ENCODE measurements at regions not wholly inside any gene's neighbourhood (a gene's known extent, or its start where the extent isn't known, plus 50 kb on each side); places are given as distances from the start of the nearest gene placed in this dataset.
"Not testable (repeated sequence)": the region's sequence is repeated elsewhere in the genome, so short reads cannot be mapped to it uniquely, and the experiment has no call there.

DNA sequence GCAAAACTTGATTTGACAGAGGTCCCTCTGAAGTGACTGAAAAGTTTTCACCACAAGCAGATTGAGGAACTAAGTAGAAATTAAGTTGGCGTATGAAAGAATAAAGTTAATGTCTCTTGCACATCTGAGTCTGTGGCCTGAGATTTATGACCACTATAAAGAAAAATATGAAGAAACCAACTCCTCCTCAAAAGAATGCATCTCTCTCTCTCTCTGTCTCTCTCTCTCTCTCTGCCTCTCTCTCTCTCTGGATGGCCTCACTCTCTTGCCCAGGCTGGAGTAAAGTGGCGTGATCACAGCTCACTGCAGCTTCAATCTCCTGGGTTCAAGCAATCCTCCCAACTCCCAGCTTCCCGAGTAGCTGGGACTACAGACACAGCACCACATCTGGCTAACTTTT is 55.2 kb downstream of the RPL22L1 start:
- DNase-seq, result no peak

DNA sequence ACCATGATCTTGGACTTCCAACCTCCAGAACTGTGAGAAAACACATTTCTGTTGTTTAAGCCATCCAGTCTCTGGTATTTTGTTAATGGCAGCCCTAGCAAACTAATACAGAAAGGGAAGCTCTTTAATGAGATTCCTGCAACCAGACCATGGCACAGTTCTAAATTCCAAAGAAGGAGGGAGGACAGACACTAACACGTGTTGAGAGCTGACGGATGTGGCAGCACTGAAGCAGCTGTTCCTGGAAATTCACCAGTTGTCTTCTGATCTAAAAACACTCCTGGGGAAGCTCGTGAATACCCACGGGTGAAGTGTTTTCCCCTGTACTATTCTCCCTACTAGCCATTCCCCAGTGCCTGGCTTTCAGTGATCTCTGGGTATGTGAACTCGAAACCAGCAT is 56.7 kb downstream of the RPL22L1 start:
- no peak for DNase-seq

DNA sequence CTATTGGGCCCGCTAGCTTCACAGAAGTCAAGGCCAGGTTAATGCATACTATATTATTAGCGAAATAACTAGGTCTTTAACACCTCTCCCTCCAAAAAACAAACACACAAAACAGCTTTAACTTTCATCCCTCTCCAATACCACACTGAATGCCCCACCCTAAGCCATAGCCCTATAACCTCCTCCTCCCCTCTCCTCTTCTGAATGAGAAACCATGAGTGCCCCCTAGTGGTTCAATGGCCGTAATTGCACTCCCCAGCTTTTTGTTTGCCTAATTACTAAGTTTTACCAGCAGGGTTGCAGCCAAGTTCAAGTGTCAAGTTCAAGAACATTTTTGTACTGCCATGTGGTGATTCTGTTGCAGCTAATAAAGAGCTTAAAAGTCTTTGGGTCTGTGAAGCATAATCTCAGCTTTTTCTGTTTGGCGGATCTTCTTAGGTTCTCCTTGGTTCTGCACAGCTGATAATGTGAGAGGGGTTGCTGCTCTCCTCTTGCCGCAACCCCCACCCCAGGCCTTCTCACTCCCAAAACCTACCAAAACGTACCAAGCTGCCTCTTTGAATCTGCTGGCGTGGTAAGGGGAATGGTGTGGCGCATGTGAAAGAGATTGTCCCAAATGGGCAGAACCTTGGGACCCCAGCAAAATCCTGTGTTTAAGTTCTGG is 57.9 kb downstream of the RPL22L1 start:
- DNase-seq, result peak; percentile 52

DNA sequence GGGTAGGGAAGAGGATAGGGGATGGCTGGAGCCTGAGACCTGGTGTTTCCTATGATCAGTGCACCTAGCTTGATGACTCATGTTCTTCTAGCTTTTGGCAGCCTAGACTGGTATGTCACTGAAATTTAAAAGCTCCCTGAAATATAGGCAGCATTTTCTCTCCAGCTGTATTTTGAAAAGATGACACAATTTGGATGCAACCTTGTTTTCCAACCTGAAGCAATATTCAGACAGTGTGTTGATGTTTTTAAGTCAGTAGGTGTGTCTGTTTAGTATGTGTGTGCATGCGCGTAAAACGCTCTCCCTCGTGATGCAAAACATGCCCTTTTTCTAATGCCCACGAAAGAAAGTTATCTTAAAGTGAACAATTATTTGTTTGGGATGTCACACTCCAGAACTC is 58.5 kb downstream of the RPL22L1 start:
- DNase-seq, result no peak

DNA sequence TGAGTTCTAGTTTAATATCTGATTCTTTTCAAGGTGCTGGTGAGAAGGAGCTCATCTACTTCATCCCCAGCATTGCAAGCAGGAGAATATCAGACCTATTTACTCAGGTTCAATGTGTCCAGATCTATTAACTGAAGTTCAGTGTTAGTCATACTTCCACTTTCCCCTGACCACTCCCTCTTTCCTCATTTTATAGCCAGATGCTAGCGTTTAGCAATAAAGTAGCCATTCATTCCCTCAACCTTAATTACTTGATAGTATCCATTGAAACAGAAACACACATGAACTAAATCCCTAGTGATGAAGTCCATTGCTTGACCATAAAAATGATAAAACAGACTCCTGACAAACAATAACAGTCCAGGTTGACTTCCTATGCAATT is 60.0 kb downstream of the RPL22L1 start:
- no peak for DNase-seq

DNA sequence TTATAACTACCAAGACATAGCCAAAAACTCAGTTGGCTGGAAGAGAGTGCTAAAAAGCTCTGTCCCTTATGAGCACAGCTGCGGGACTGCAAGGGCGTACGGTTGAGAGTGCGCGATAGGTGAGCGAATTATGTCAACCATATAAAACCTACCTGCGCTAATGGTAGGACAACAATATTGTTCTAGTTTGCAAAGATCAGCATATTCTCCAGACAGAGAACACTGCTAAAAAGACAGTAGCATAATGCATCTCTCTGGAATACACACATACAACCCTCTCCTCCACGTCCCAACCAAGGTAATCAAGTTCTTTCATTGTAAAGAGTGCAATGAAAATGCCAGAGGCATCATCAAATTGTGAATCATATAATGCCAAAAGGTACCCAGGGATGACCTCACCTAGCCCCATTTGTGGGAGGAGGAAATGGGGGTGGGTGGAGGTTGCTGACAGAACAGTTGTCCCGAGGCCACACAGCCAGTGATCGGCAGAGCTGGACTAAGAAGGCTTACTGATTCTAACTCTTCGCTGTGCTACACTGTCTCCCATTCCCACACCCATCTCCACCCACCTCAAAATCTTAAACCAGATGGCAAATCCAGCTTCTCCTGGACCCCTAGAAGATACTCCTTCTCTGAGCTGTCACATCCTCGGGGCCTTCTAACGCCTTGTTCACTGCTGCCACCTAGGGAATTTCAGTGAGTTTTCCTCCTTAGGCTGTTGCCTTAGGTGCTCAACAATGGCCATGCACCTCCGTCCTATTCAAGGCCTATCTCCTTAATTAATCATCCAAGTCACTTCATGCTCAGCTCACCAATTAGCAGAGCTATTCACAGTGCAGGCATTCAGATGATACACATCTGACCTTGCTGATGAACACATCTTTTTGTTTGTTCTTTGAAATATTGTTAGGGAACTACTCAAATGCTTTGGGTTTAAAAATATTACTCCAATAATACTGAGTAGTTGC is 60.7 kb downstream of the RPL22L1 start:
- DNase-seq, result peak; percentile 24

DNA sequence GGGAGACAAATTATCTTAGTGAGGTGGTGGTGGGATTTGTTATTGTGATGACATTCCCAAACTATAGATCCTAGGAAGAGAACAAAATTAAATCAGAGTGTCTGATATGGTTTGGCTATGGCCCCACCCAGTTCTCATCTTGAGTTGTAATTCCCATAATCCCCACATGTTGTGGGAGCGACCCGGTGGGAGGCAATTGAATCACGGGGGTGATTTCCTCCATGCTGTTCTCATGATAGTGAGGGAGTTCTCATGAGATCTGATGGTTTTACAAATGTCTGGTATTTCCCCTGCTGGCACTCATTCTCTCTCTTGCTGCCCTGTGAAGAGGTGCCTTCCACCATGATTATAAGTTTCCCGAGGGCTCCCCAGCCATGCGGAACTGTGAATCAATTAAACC is 62.0 kb downstream of the RPL22L1 start:
- DNase-seq, result no peak

DNA sequence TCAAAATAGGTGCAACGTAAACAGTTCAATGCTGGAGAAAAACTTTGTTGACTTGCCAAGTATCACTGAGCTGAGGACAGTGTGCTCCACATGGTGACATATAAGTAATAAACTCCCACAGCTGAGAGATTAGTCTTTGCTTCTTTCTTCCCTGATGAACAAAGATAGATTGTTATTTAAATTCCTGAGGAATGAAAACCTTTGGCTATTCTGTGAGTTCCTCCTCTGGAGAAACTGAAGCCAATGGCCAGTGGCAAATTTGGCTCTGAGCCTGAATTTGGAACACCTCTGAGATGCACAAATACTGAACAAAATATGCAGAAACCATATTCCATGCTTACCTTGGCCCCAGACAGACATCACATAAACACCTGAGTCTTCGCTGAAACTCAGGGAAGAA is 63.3 kb downstream of the RPL22L1 start:
- DNase-seq, result no peak

DNA sequence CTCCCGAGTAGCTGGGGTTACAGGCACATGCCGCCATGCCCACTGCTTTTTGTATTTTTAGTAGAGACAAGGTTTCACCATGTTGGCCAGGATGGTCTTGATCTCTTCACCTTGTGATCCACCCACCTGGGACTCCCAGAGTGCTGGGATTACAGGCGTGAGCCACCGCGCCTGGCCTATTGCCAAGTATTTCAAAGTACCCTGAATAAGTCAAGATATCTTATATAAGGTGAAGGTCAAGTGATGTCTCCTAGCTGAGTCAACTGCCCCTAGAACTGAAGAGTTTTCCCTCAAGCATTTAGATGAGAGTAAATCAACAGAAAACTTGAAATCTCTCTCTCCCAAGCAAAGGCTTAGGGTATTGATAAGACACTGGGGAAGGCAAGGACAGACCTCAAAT is 63.9 kb downstream of the RPL22L1 start:
- no peak for DNase-seq

DNA sequence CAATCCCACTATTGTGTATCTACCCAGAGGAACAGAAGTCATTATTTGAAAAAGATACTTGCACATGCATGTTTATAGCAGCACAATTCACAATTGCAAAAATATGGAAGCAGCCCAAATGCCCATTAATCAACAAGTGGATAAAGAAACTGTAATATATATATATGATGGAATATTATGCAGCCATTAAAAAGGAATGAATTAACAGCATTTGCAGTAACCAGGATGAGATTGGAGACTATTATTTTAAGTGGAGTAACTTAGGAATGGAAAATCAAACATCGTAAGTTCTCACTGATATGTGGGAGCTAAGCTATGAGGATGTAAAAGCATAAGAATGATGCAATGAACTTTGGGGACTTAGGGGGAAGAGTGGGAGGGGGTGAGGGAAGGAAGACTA is 64.7 kb downstream of the RPL22L1 start:
- DNase-seq, result not testable (repeated sequence)

DNA sequence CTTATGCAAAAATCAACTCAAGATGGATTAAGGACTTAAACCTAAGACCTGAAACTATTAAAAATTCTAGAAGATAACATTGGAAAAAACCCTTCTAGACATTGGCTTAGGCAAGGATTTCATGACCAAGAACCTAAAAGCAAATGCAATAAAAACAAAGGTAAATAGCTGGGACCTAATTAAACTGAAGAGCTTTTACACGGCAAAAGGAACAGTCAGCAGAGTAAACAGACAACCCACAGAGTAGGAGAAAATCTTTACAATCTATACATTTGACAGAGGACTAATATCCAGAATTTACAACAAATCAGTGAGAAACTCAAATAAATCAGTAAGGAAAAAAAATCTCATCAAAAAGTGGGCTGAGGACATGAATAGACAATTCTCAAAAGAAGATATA is 65.4 kb downstream of the RPL22L1 start:
- not testable (repeated sequence) for DNase-seq

DNA sequence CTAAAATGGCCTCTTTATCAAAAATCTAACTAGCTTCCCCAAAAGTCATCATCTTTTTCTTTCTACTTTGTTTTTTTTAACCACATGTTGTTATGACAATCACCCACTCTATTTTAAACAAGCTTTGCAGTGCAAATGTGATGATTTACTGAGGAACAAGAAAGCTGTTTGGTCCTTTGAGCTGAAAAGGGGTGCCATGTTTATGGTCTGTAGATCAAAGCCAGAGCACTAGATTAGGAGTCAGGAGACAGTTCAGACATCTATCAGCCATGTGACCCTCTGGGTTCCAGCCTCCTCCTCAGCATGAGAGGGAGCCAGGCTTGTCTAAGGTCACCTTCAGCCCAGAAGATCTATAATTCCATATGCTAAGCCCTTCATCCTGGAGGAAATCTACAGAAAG is 65.9 kb downstream of the RPL22L1 start:
- no peak for DNase-seq

DNA sequence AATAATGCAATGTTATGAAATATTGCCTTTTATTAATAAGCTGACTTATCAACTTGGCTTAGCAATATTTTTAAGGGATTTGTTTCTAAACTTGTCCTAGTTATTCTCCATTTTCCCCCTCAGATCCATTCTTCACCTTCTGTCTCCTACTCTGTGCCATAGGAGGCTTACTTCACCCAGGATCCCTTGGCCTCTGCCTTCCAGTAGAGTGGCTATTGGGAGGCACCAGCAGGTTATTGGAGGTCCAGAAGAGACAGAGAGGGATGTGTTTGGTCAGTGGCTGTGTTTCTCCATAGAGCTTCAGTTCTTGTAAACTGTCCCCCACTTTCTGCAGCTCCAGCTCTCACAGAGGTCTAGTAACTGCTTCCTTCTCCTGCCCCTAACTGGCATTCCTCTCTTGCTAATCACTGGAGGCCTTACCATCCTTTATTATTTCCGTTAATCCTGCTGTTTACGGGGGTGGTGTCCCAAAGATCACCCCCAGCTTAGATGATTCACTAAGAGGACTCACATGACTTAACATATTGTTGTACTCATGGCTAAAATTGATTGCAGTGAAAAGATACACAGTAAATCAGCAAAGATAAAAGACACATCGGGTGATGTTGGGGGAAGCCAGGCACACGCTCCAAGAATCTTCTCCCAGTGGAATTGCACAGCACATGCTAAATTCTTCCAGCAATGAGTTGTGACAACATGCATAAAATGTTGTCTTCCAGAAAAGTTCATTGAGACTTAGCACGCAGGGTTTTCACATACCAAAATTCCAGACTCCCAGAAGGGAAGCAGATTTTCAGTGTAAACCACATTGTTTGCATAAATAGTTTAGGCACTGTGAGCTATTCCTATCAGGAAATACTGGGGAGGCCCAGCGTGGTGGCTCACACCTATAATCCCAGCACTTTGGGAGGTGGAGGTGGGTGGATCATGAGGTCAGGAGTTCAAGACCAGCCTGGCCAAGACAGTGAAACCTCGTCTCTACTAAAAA is 67.5 kb downstream of the RPL22L1 start:
- no peak for DNase-seq

DNA sequence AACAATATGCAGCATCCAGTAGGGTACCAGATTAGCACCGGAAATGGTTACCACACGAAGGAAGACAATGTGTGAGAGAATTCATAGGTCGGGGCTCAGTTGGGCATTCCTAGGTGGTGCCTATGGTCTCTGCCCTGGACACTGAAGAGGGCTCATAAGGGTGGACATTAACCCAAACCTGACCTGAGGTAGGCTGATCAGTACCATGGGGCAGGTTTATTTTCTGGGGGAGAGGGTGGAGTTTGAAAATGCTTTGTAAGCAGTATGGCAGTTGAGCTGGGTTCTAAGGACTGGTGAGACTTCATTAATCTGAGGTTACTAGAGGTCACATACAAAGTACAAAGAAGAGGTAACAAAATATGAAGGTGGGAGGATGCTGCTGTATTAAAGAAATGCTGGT is 68.4 kb downstream of the RPL22L1 start:
- DNase-seq, result no peak

DNA sequence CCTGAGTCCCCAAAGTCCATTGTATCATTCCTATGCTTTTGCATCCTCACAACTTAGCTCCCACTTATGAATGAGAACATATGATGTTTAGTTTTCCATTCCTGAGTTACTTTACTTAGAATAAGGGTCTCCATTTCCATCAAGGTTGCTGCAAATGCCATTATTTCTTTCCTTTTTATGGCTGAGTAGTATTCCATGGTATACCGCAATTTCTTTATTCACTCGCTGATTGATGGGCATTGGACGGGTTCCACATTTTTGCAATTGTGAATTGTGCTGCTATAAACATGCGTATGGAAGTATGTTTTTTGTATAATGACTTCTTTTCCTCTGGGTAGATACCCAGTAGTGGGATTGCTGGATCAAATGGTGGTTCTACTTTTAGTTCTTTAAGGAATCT is 69.7 kb downstream of the RPL22L1 start:
- not testable (repeated sequence) for DNase-seq

DNA sequence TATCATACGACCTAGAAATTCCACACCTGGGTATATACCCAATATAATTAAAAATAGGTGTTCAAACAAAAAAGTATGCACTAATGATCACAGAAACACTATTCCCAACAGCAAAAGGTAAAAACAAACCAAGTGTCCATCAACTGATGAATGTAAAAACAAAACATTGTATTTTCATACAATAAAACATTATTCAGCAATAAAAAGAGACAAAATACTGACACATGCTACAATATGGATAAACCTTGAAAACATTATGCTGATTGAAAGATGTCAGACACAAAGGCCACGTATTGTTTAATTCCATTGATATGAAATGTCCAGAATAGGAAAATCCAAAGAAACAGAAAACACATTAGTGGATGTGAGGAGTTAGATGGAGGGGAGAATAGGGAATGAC is 71.0 kb downstream of the RPL22L1 start:
- no peak for DNase-seq

DNA sequence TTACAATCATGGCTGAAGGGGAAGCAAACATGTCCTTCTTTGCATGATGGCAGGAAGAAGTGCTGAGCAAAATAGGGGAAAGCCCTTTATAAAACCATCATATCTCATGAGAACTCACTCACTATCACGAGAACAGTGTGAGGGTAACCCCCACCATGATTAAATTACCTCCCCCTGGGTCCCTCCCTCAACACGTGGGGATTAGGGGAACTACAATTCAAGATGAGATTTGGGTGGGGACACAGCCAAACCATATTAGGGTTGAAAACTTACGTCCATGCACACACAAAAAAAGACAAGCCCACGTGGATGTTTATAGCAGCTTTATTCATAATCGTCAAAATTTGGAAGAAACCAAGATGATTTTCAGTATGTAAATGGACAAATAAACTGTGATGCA is 72.3 kb downstream of the RPL22L1 start:
- no peak for DNase-seq

DNA sequence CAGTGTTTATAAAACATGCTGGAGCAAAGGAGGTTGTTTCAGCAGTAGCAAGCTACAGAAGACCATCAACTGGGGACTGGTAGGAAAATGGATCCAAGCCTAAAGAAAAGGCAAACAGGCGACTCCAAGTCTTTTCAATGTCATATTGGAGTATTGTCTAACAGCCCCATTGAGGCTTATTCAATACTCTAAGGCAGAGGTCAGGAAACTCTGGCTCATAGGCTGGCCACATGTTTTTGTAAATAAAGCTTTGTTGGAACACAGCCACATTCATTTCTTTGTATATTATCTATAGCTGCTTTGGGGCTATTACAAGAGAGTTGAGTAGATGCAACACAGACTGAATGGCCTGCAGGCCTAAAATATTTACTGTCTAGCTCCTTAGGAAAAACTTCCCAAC is 77.5 kb downstream of the RPL22L1 start:
- DNase-seq, result no peak

DNA sequence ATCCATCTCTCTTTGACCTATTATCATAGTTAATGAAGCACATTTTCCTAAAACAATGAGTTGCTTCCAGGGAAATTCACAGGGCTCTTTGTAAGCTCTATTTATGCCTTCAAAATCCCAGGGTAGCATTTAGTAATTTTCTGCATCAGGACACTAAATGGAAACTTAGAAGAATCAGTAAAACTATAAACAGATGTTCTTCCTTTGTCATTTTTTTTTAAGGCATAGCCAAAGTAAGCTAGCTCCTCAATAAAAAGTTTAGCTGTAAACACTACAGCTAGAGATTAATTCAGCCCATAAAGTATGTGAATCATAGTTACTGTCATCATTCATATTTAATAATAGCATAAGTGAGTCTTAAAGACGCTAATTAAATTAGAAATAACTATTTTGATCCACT is 79.3 kb downstream of the RPL22L1 start:
- no peak for DNase-seq

DNA sequence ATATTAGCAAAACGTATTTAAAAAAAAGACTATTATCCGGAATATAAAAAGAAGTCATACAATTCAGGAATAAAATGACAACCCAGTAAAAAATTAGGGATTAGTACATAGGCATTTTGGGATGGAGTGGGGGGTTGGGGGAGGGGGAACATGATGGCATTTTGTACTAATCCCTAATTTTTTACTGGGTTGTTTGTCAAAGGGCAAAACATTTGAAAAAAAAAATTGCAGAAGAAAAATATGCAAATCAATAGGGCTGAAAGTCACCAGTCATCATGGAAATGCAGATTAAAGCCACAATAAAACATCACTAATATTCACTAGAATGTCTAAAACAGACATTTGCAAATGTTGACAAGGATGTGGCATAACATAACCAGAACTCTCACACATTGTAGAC is 82.5 kb downstream of the RPL22L1 start:
- DNase-seq, result no peak

DNA sequence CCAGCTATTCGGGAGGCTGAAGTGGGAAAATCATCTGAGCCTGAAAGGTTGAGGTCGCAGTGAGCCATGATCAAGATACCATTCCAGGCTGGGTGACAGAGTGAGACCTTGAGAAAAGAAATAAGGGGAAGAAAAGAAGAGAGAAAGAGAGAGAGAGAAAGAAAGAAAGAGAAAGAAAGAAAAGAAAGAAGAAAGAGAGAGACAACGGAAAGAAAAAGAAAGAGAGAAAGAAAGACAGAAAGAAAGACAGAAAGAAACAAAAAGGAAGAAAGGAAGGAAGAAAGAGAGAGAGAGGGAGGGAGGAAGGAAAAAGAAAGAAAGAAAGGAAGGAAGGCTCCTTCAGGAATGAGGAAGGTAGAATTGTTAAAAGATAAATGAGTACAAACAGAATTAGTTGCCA is 84.5 kb downstream of the RPL22L1 start:
- DNase-seq, result no peak

DNA sequence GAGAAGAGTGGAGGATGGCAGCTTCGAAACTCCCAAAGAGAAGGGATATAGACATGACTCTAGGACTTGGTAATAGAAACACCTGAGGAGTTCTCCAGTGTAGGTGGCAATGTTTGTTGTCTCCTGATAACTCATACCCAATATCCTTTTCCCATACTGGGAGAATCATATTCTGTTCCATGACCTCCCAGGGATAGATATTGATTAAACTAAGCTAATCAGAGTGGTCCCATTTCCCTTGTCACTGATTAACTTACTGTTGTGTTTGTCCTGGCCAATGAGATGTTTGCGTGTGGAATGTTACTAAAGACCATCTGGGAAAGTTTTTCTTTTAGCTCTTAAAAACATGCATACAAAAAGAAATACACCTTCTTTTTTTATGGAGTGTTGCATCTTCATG is 85.6 kb downstream of the RPL22L1 start:
- DNase-seq, result no peak

DNA sequence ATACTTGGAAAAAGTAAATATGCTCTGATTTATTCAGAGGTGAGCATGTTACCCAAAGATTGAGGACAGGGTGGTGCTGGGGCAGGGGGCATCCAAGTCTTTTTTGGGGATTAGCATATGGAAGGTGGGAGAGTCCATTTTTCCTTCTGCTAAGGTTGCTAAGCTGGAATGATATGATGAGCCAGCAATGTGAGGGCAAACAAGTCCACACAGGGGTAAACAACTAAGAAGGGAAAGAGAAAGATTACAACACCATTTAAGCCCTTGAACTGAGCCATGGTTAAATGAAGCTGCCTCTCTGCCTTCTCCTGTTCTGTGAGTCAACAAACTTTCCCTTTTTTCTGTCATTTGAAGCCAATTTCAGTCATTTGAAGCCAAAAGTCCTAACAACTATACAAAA is 89.0 kb downstream of the RPL22L1 start:
- DNase-seq, result no peak

All from SHP77 treated with DMSO at 0.1 percent for 48 hours (cell line).